ENCODE measurements at regions not wholly inside any gene's neighbourhood (a gene's known extent, or its start where the extent isn't known, plus 50 kb on each side); places are given as distances from the start of the nearest gene placed in this dataset.

GRCh38 chr21:38714999-38715398 is 90.7 kb upstream of the ETS2 start:
- no peak overlapping the region for H3K4me3 ChIP-seq
- DNase-seq (no peak), ATAC-seq (no peak)
- H3K36me3 ChIP-seq = no peaks in the 10 kb centered on the region
- no peaks in the 10 kb centered on the region for H3K4me1 ChIP-seq
- intact Hi-C loops (cut with DNase I) = loop anchor here in 8 of 10 donors (5.0 to 10.0 kb wide), 3 partner anchors 200 to 210 kb away; no protein-coding TSS in a partner anchor
- 74 to 83% (median 79%) methylated on average over 5 of the region's 5 CpGs for WGBS, 4 donors
- H3K27me3 ChIP-seq = peaks cover 0 to 3% (median 0%) of the 10 kb centered on the region in 9 donors
- H3K9me3 ChIP-seq = no peaks in the 10 kb centered on the region
- no peak overlapping the region for H3K27ac ChIP-seq
- TF ChIP-seq POLR2A (IDR thresholded peaks at IDR 0.05) = no peak
- no peak for TF ChIP-seq CTCF (IDR thresholded peaks at IDR 0.05)

- Histone ChIP-seq H3K4me3 (no peak overlapping the region), H3K4me1 (no peaks in the 10 kb centered on the region), H3K9me3 (no peaks in the 10 kb centered on the region), H3K36me3 (no peaks in the 10 kb centered on the region), H3K27ac (no peak overlapping the region), H3K27me3 (peaks cover 0 to 3% (median 0%) of the 10 kb centered on the region in 9 donors)
- TF ChIP-seq CTCF (IDR thresholded peaks at IDR 0.05) = no peak
- no peak for TF ChIP-seq POLR2A (IDR thresholded peaks at IDR 0.05)
- intact Hi-C loops (cut with DNase I) = loop anchor here in 3 of 10 donors (5.0 to 10.0 kb wide), 3 partner anchors 201 to 211 kb away; no protein-coding TSS in a partner anchor
- DNase-seq = no peak
- no peak for ATAC-seq
- 78 to 86% (median 84%) methylated on average over 2 of the region's 2 CpGs for WGBS, 4 donors
Observed at GRCh38 chr21:38716088-38716487, 89.6 kb upstream of the ETS2 start.

GRCh38 chr21:38716942-38717341 is 88.8 kb upstream of the ETS2 start:
- no peak for ATAC-seq

GRCh38 chr21:38718481-38718880 is 87.2 kb upstream of the ETS2 start:
- TF ChIP-seq CTCF (IDR thresholded peaks at IDR 0.05) (no peak), POLR2A (IDR thresholded peaks at IDR 0.05) (no peak)
- no peaks in the 10 kb centered on the region for H3K9me3 ChIP-seq
- 79 to 88% (median 80%) methylated on average over 3 of the region's 3 CpGs for WGBS, 4 donors
- no peak for ATAC-seq
- no peak for DNase-seq
- no peak overlapping the region for H3K4me3 ChIP-seq
- no peak overlapping the region for H3K27ac ChIP-seq
- H3K36me3 ChIP-seq = no peaks in the 10 kb centered on the region
- H3K27me3 ChIP-seq = no peaks in the 10 kb centered on the region
- intact Hi-C loops (cut with DNase I) = loop anchor here in 3 of 10 donors (5.0 to 10.0 kb wide), 3 partner anchors 204 to 214 kb away; no protein-coding TSS in a partner anchor
- no peaks in the 10 kb centered on the region for H3K4me1 ChIP-seq

More at GRCh38 chr21:38716942-38717341, 88.8 kb upstream of the ETS2 start:
- DNase-seq = no peak
- peaks cover 0 to 3% (median 0%) of the 10 kb centered on the region in 9 donors for H3K27me3 ChIP-seq
- no peaks in the 10 kb centered on the region for H3K4me1 ChIP-seq
- no peak overlapping the region for H3K27ac ChIP-seq
- no peaks in the 10 kb centered on the region for H3K9me3 ChIP-seq
- TF ChIP-seq CTCF (IDR thresholded peaks at IDR 0.05) (no peak), POLR2A (IDR thresholded peaks at IDR 0.05) (no peak)
- intact Hi-C loops (cut with DNase I) = loop anchor here in 3 of 10 donors (5.0 to 10.0 kb wide), 3 partner anchors 202 to 212 kb away; no protein-coding TSS in a partner anchor
- H3K4me3 ChIP-seq = no peak overlapping the region
- no peaks in the 10 kb centered on the region for H3K36me3 ChIP-seq
- 93 to 99% (median 95%) methylated on average over 5 of the region's 5 CpGs for WGBS, 4 donors
